ENCODE measurements at regions not wholly inside any gene's neighbourhood (a gene's known extent, or its start where the extent isn't known, plus 50 kb on each side); places are given as distances from the start of the nearest gene placed in this dataset.
A peak's percentile ranks its signal among the peaks of the same experiment; 100 is the strongest.

GRCh38 chr13:81446441-81446840 lies 1105.5 kb upstream of the SPRY2 start:
- H3K27me3 ChIP-seq (ENCODE audit: control insufficient read depth, insufficient read depth, low read length): no peaks in the 10 kb centered on the region; the same call in 1 of the 2 replicates
- H3K36me3 ChIP-seq (replicated peaks; ENCODE audit: control insufficient read depth, insufficient read depth, low read length): no peaks in the 10 kb centered on the region
- no peak for DNase-seq
- no peak overlapping the region for H3K4me3 ChIP-seq (ENCODE audit: insufficient read depth, low read depth, low read length)

GRCh38 chr13:81442904-81443303 lies 1102.0 kb upstream of the SPRY2 start:
- Histone ChIP-seq H3K4me3 (ENCODE audit: insufficient read depth, low read depth, low read length) (no peak overlapping the region), H3K27me3 (ENCODE audit: control insufficient read depth, insufficient read depth, low read length) (no peaks in the 10 kb centered on the region; the same call in 1 of the 2 replicates), H3K36me3 (replicated peaks; ENCODE audit: control insufficient read depth, insufficient read depth, low read length) (no peaks in the 10 kb centered on the region)
- DNase-seq: no peak

- H3K36me3 ChIP-seq (replicated peaks; ENCODE audit: control insufficient read depth, insufficient read depth, low read length): no peaks in the 10 kb centered on the region
- H3K4me3 ChIP-seq (ENCODE audit: insufficient read depth, low read depth, low read length): no peak overlapping the region
- H3K27me3 ChIP-seq (ENCODE audit: control insufficient read depth, insufficient read depth, low read length): no peaks in the 10 kb centered on the region
- DNase-seq: no peak
Observed at GRCh38 chr13:81425286-81425685, 1084.4 kb upstream of the SPRY2 start.

- no peaks in the 10 kb centered on the region for H3K27me3 ChIP-seq (ENCODE audit: control insufficient read depth, insufficient read depth, low read length)
- no peak overlapping the region for H3K4me3 ChIP-seq (ENCODE audit: insufficient read depth, low read depth, low read length)
- DNase-seq: no peak
- no peaks in the 10 kb centered on the region for H3K36me3 ChIP-seq (replicated peaks; ENCODE audit: control insufficient read depth, insufficient read depth, low read length)
Observed at GRCh38 chr13:81409284-81409683, 1068.4 kb upstream of the SPRY2 start.

- H3K4me3 ChIP-seq (ENCODE audit: insufficient read depth, low read depth, low read length): no peak overlapping the region
- H3K36me3 ChIP-seq (replicated peaks; ENCODE audit: control insufficient read depth, insufficient read depth, low read length): no peaks in the 10 kb centered on the region
- H3K27me3 ChIP-seq (ENCODE audit: control insufficient read depth, insufficient read depth, low read length): no peaks in the 10 kb centered on the region
- DNase-seq: no peak
Observed at GRCh38 chr13:81408647-81409046, 1067.7 kb upstream of the SPRY2 start.

GRCh38 chr13:81406639-81407292 lies 1065.8 kb upstream of the SPRY2 start:
- DNase-seq: no peak
- Histone ChIP-seq H3K4me3 (ENCODE audit: insufficient read depth, low read depth, low read length) (no peak overlapping the region), H3K36me3 (replicated peaks; ENCODE audit: control insufficient read depth, insufficient read depth, low read length) (no peaks in the 10 kb centered on the region), H3K27me3 (ENCODE audit: control insufficient read depth, insufficient read depth, low read length) (no peaks in the 10 kb centered on the region)

- H3K4me3 ChIP-seq (ENCODE audit: insufficient read depth, low read depth, low read length): no peak overlapping the region
- H3K27me3 ChIP-seq (ENCODE audit: control insufficient read depth, insufficient read depth, low read length): no peaks in the 10 kb centered on the region
- no peak for DNase-seq
- H3K36me3 ChIP-seq (replicated peaks; ENCODE audit: control insufficient read depth, insufficient read depth, low read length): no peaks in the 10 kb centered on the region
Observed at GRCh38 chr13:81406022-81406421, 1065.1 kb upstream of the SPRY2 start.

- DNase-seq: no peak
- no peaks in the 10 kb centered on the region for H3K27me3 ChIP-seq (ENCODE audit: control insufficient read depth, insufficient read depth, low read length)
- H3K36me3 ChIP-seq (replicated peaks; ENCODE audit: control insufficient read depth, insufficient read depth, low read length): no peaks in the 10 kb centered on the region
- H3K4me3 ChIP-seq (ENCODE audit: insufficient read depth, low read depth, low read length): no peak overlapping the region
Observed at GRCh38 chr13:81396192-81396591, 1055.3 kb upstream of the SPRY2 start.

- Histone ChIP-seq H3K4me3 (ENCODE audit: insufficient read depth, low read depth, low read length) (no peak overlapping the region), H3K36me3 (replicated peaks; ENCODE audit: control insufficient read depth, insufficient read depth, low read length) (no peaks in the 10 kb centered on the region), H3K27me3 (ENCODE audit: control insufficient read depth, insufficient read depth, low read length) (no peaks in the 10 kb centered on the region)
- peak; percentile 51 for DNase-seq
Observed at GRCh38 chr13:81395368-81395767, 1054.4 kb upstream of the SPRY2 start.

- no peak overlapping the region for H3K4me3 ChIP-seq (ENCODE audit: insufficient read depth, low read depth, low read length)
- no peaks in the 10 kb centered on the region for H3K36me3 ChIP-seq (replicated peaks; ENCODE audit: control insufficient read depth, insufficient read depth, low read length)
- no peaks in the 10 kb centered on the region for H3K27me3 ChIP-seq (ENCODE audit: control insufficient read depth, insufficient read depth, low read length)
- DNase-seq: no peak
Observed at GRCh38 chr13:81394640-81395039, 1053.7 kb upstream of the SPRY2 start.

GRCh38 chr13:81393721-81394120 lies 1052.8 kb upstream of the SPRY2 start:
- no peaks in the 10 kb centered on the region for H3K27me3 ChIP-seq (ENCODE audit: control insufficient read depth, insufficient read depth, low read length)
- no peak for DNase-seq
- no peaks in the 10 kb centered on the region for H3K36me3 ChIP-seq (replicated peaks; ENCODE audit: control insufficient read depth, insufficient read depth, low read length)
- H3K4me3 ChIP-seq (ENCODE audit: insufficient read depth, low read depth, low read length): no peak overlapping the region

GRCh38 chr13:81393110-81393509 lies 1052.2 kb upstream of the SPRY2 start:
- Histone ChIP-seq H3K36me3 (replicated peaks; ENCODE audit: control insufficient read depth, insufficient read depth, low read length) (no peaks in the 10 kb centered on the region), H3K27me3 (ENCODE audit: control insufficient read depth, insufficient read depth, low read length) (no peaks in the 10 kb centered on the region), H3K4me3 (ENCODE audit: insufficient read depth, low read depth, low read length) (no peak overlapping the region)
- DNase-seq: no peak

GRCh38 chr13:81388400-81388799 lies 1047.5 kb upstream of the SPRY2 start:
- DNase-seq: no peak
- H3K4me3 ChIP-seq (ENCODE audit: insufficient read depth, low read depth, low read length): no peak overlapping the region
- no peaks in the 10 kb centered on the region for H3K27me3 ChIP-seq (ENCODE audit: control insufficient read depth, insufficient read depth, low read length)
- no peaks in the 10 kb centered on the region for H3K36me3 ChIP-seq (replicated peaks; ENCODE audit: control insufficient read depth, insufficient read depth, low read length)

GRCh38 chr13:81383444-81383843 lies 1042.5 kb upstream of the SPRY2 start:
- no peaks in the 10 kb centered on the region for H3K36me3 ChIP-seq (replicated peaks; ENCODE audit: control insufficient read depth, insufficient read depth, low read length)
- H3K27me3 ChIP-seq (ENCODE audit: control insufficient read depth, insufficient read depth, low read length): no peaks in the 10 kb centered on the region
- H3K4me3 ChIP-seq (ENCODE audit: insufficient read depth, low read depth, low read length): no peak overlapping the region
- DNase-seq: no peak

- no peak overlapping the region for H3K4me3 ChIP-seq (ENCODE audit: insufficient read depth, low read depth, low read length)
- H3K36me3 ChIP-seq (replicated peaks; ENCODE audit: control insufficient read depth, insufficient read depth, low read length): no peaks in the 10 kb centered on the region
- no peak for DNase-seq
- no peaks in the 10 kb centered on the region for H3K27me3 ChIP-seq (ENCODE audit: control insufficient read depth, insufficient read depth, low read length)
Observed at GRCh38 chr13:81382246-81382645, 1041.3 kb upstream of the SPRY2 start.

GRCh38 chr13:81381560-81381959 lies 1040.6 kb upstream of the SPRY2 start:
- DNase-seq: no peak
- no peaks in the 10 kb centered on the region for H3K27me3 ChIP-seq (ENCODE audit: control insufficient read depth, insufficient read depth, low read length)
- no peak overlapping the region for H3K4me3 ChIP-seq (ENCODE audit: insufficient read depth, low read depth, low read length)
- H3K36me3 ChIP-seq (replicated peaks; ENCODE audit: control insufficient read depth, insufficient read depth, low read length): no peaks in the 10 kb centered on the region

All from H7 (cell line).